NCI-H82 treated with DMSO at 0.1 percent for 48 hours (cell line): ENCODE measurements at regions not wholly inside any gene's neighbourhood (a gene's known extent, or its start where the extent isn't known, plus 50 kb on each side); places are given as distances from the start of the nearest gene placed in this dataset.

Experiments
- DNase-seq: peaks from one replicate; lab custom pipeline; 2025; ENCODE audit not compliant: unreplicated experiment; lab: John Stamatoyannopoulos, UW

GRCh38 chr11:28464252-28464867, 356.2 kb downstream of the METTL15 start:
- no peak for DNase-seq

DNA sequence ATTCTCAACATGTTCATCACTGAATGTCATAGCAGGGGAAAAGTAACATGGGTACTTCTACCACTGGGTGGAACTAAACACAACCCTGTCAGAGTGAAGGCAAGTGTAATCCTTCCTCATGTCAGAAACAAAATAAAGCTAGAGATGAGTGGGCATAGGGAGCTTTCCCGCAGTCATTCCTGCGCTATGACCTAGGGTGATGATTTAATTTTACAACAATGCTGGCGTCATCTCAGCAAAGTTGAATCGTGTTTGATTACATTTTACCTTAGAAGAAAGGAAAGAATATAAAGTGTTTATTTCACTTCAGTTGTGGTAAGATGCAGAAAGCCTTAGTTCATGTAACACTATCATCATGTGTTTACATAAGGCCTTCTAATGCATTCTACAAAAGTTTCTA, 355.6 kb downstream of the METTL15 start:
- no peak for DNase-seq

DNA sequence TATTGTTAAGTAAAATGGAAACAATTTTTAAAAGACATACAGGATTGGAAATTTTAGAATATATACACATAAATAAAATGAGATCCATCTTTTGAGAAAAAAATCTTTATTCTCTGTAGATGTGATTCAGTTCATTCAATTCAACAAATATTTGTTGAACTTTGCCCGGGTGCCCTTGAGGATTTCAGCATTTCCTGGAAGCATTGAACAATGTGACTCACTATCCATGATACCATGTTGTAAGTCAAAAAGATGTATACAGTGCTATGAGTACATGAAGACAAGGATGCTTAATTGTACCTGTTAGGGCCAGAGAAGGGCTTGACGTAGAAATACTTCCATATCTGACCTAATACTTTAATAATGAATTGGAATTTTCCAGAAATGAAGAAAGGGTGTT, 353.7 kb downstream of the METTL15 start:
- DNase-seq, result no peak

DNA sequence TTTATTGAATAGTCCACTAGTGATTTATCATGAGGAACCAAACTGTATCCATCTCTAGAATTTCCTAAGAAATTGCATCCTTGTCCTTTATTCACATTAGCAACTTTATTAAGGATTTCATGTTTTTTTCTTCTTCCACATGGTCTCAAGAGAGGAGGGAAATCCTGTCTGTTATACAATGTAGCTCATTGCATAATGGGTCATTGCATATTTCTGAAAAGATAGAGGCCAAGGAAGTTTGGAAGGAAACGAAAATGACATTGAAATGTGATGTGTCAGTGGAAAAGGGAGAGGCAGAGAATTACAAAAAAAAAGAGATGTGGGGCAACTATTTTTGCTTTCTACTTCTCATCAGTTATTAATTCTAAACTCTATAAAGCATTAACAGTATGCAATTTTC, 353.1 kb downstream of the METTL15 start:
- DNase-seq, result no peak

DNA sequence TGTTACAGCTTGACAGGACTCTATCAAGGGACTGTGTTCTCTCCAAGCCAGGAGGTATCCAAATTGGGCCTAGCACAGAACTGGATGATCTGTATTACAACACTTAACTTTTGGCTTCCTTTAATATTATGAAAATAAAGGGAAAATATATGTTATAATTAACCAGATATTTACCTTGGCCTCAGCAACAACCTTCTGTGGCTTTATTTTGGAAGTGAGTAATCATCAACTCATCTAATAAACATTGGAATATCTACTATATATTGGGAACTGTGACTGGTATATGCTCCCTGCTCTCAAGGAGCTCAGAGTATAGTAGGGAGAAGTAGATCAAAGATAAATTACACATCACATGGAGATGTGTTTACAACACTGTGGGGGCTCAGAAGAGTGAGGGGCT, 352.2 kb downstream of the METTL15 start:
- DNase-seq, result no peak

- no peak for DNase-seq
Observed at GRCh38 chr11:28459912-28460311, 351.7 kb downstream of the METTL15 start.

- DNase-seq, result no peak
Observed at GRCh38 chr11:28457481-28458065, 349.4 kb downstream of the METTL15 start.

- no peak for DNase-seq
Observed at GRCh38 chr11:28448186-28448585, 340.0 kb downstream of the METTL15 start.

GRCh38 chr11:28447226-28447625, 339.0 kb downstream of the METTL15 start:
- no peak for DNase-seq

- no peak for DNase-seq
Observed at GRCh38 chr11:28442131-28442530, 333.9 kb downstream of the METTL15 start.

- DNase-seq, result no peak
Observed at GRCh38 chr11:28439403-28439802, 331.2 kb downstream of the METTL15 start.

GRCh38 chr11:28420099-28420498, 311.9 kb downstream of the METTL15 start:
- DNase-seq, result no peak

DNA sequence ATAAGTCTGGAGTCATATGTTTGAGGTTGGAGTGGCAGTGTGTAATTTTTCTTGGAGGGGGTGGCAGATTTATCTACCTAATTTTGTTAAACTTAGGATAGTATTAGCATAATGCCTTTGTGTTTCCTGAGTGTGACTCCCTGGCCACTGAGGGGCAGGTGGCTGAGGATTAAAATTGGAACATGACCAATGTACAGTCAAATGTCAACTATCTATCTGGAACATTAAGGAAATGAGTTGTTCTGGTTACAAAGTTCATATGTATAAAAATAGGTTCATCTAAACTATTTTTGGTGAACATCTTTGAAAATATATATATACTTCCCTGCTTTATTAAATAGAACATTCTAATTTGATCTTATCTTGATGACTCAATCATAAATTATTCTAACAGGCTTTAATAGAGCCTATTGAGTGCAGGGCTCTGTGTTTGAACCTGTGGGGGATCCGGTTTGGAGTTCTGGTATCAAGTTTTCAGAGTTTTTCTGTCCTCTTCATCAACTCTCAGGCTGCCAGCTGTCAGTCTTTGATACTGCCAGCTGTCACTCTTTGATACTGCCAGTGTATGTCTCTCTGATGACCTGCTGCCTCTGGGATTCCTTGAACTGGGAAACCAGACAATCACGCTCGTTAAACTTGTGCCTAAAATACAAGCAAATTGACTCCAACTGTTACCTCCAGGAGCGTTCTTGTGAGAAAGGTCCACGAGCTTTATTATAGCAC, 309.6 kb downstream of the METTL15 start:
- DNase-seq, result peak; percentile 7

GRCh38 chr11:28412029-28412428, 303.8 kb downstream of the METTL15 start:
- no peak for DNase-seq

DNA sequence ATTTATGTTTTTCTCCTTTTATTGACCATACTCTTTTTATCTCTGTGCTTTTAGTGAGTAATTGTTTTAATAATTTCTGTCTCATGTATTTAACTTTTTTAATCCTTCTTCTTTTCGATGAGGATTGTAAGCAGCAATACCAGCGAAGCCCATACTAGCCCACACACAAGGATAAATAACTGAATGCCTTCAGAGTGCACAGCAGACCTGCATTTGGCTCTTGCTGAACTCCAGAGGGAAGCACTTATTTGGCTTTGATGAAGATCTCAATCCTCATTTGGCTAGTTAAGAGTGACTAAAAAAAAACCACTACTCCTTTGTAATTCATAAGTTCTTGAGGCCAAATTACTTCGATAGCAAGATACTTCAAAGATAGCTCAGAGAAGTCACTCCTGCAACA, 293.3 kb downstream of the METTL15 start:
- DNase-seq, result no peak

DNA sequence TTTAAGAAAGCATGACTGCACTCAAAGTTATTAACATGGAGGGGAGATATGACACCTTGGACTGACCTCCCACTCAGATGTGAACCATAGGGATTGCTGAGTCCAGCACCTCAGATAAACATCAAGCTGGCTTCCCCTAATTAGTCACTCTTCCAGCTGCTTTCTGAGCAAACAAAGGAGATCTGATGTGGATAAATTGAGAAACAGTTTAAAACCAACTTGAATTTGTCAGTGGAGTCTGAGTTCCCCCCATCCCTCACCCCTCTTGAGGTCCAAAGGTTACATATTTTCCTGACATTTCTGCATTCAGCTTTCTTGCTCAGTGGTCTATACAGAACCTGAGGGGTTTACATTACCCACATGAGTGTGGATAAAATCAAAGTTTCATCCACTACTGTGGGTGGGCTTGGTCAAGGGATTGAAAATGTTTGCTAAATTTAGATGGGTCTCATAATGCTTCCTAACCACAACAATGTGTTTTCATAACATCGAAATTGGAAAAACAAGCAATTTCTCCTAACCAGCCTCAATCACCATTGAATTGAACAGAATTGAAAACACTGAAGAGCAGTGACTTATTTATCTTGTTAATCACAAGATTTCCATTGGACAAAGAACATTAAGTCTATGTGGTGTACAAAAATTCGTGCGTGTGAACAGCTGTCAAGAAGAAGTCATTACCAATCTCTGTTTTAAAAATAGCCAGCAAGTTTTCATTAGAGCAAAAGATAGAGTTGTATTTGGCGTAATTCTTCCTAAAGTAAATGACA, 292.3 kb downstream of the METTL15 start:
- no peak for DNase-seq

- no peak for DNase-seq
Observed at GRCh38 chr11:28393348-28393747, 285.2 kb downstream of the METTL15 start.

GRCh38 chr11:28384418-28384817, 276.2 kb downstream of the METTL15 start:
- no peak for DNase-seq

DNA sequence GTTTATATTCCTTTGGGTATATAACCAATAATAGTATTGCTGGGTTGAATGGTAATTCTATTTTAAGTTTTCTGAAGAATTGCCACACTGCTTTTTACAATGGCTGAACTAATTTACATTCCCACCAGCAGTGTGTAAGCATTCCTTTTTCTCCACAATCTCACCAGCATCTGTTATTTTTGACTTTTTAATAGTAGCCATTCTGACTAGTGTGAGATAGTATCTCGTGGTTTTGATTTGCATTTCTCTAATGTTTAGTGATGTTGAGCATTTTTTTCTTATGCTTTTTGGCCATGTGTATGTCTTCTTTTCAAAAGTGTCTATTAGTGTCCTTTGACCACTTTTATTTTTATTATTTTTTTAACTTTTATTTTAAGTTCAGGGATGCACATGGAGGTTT, 275.3 kb downstream of the METTL15 start:
- no peak for DNase-seq
